ENCODE measurements at regions not wholly inside any gene's neighbourhood (a gene's known extent, or its start where the extent isn't known, plus 50 kb on each side); places are given as distances from the start of the nearest gene placed in this dataset.

DNA sequence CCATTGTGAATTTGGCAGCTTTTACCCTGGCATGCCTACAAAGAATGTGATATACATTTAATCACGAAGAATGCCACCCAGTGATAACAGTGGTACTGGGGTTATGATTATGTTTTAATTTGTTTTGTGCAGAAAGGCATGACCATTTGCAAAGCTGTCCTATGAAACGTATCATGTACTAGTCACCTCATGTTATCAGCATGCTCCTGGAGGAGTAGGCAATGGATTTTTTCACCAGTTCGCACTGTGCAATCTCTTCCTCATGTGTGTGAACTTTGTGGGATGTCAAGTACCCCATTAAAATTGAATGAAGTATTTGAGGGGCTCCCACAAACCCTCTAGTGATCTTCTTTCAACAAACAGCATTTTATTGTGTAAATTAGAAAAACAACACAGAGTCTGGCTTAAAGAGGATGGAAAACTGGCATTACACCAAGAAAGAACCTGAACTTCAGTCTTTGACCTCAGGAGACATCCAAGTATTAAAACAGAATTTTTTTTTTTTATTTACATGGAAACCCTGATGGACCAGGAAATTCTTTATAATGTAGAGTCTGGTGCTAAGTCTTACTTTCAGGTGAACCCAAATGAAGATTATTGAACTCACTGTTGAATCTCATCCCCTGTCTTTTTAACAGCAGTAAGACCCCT lies 200.6 kb upstream of the PGRMC2 start:
- DNase-seq (ENCODE audit: low read depth in 2 of 2): no peak

- DNase-seq (ENCODE audit: low read depth in 2 of 2): no peak
These were observed 197.3 kb upstream of the PGRMC2 start for GRCh38 chr4:128484896-128485295.

DNA sequence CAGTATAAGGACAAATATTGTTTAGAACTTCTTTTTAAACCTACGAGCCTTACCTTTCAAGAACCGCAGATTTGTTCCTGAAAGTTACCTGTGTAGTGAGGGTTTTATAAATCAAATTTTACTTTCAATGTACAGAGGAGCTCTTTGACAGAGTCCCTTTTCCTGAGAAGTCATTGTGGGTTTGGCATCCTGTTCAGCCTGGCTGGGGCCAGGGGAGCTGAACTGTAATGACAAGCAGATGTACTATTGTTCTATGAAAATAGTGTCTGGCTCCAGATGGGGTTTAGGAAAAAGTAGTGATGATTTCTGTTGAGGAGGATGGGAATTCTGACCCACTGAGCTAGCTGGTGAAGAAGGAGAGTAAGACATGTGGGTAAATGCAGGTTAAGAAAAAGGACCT lies 196.2 kb upstream of the PGRMC2 start:
- no peak for DNase-seq (ENCODE audit: low read depth in 2 of 2)

DNA sequence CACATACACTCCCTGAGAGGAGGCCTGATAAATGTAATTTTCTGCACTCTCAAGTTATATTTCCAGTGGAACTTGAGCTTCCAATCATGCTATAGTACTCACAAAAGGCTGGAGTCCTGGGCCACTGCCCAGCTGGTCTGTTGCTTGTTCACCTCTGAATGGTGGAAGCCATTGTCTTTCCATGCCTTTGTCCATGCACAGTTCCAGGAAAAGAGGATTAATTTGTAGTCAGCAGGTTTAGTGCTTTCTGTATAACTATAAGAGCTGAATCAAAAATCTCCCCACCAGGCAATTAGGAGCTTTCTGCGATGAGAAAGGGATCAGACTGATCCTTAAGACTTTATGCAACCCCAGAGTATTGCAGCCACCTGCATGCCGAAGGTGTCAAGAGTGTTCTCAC lies 195.4 kb upstream of the PGRMC2 start:
- no peak for DNase-seq (ENCODE audit: low read depth in 2 of 2)

- DNase-seq (ENCODE audit: low read depth in 2 of 2): no peak
These were observed 194.3 kb upstream of the PGRMC2 start for GRCh38 chr4:128481752-128482480.

- DNase-seq (ENCODE audit: low read depth in 2 of 2): no peak
These were observed 193.3 kb upstream of the PGRMC2 start for GRCh38 chr4:128480945-128481344.

DNA sequence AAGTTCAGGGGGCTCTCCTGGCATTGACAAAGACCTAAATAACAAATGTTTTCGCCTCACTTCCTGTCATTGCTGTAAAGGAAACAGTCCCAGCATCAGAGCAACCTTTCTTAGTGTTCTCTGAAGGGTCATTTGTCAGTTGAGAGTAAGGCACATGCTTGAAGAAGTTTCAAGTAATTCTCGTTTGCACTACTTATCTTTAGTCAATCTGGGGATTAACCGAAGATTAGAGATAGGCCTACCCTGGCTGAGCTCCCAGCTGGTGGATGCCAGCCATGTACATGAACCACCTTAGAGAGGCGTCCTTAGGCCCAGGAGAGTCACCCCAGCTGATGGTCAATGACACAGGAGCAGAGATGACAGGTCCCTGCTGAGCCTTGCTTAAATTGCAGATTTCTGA lies 189.9 kb upstream of the PGRMC2 start:
- no peak for DNase-seq (ENCODE audit: low read depth in 2 of 2)

DNA sequence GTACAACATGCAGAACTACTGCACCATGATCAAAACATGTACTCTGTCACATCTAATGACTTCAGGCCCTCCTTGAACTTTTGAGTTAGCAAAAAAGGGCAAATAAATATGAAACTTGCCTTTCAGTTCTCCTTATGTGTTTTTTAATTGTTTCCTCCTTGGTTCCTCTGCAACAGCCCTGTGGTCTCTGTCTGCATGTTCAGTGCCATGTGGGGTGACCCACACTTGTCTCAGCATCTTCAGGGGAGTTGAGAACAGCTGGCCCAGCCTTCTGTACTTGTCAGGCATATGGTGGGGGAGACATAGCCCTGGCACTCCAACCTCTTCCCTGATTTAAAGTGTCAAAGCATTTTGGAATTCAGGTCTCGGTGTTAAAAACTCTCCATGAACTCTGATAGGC lies 188.0 kb upstream of the PGRMC2 start:
- no peak for DNase-seq (ENCODE audit: low read depth in 2 of 2)

DNA sequence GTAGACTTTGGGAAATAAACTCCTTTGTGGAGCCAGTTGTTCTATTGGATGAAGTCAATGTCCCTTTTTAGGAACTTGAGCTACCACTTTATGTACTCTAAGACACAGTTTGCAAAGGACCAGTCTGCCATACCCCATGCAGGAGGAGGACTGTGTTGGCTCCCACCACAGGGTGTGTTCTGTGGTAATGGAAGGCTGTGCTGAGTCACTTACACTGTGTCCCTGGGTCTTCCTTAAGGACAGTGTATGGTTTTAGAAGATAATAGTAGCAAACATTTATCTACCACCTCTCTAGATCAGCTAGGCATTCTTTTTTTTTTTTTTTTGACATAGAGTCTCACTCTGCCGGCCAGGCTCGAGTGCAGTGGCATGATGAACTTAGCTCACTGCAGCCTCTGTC lies 184.0 kb upstream of the PGRMC2 start:
- DNase-seq (ENCODE audit: low read depth in 2 of 2): no peak

DNA sequence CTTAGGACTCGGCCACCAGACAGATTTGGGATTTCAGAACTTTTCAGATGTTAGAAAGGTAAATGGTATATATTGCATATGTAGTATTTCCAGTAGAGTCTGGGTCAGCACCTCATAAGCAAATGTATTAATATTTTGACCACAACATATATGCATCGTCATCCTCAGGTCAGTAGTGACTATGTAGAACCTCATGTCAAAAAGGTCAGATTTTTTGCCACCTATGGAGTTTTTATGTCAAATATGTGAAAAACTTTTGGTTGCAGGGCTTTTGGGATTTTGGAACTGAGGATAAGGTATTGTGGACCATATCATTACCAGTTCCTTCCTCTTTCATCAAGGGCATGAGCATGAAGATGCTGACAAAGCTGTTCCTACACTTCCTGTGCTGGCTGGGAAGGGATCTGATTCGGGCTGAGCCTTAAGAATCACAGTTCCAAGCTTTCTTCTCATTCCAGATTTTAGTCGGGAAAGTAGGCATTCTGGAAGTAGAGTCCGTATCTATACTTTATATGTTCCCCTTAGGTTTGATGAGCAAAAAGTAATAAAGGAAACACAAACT lies 183.0 kb upstream of the PGRMC2 start:
- no peak for DNase-seq (ENCODE audit: low read depth in 2 of 2)

- DNase-seq (ENCODE audit: low read depth in 2 of 2): no peak
These were observed 180.7 kb upstream of the PGRMC2 start for GRCh38 chr4:128468123-128468989.

- no peak for DNase-seq (ENCODE audit: low read depth in 2 of 2)
These were observed 177.9 kb upstream of the PGRMC2 start for GRCh38 chr4:128465523-128465922.

DNA sequence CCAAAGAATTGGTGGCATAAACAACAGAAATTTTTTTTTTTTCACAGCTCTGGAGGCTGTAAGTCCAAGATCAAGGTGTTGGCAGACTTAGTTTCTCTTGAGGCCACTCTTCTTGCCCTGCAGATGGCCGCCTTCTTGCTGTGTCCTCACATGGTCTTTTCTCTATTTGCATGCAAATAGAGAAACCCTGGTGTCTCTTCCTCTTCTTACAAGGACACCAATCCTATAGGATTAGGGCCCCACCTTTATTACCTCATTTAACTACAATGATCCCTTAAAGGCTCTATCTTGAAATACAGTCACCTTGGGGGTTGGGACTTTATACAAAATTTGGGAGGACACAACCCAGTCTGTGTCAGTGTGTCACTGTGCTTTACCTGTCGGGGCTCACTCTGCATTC lies 175.4 kb upstream of the PGRMC2 start:
- DNase-seq (ENCODE audit: low read depth in 2 of 2): no peak

DNA sequence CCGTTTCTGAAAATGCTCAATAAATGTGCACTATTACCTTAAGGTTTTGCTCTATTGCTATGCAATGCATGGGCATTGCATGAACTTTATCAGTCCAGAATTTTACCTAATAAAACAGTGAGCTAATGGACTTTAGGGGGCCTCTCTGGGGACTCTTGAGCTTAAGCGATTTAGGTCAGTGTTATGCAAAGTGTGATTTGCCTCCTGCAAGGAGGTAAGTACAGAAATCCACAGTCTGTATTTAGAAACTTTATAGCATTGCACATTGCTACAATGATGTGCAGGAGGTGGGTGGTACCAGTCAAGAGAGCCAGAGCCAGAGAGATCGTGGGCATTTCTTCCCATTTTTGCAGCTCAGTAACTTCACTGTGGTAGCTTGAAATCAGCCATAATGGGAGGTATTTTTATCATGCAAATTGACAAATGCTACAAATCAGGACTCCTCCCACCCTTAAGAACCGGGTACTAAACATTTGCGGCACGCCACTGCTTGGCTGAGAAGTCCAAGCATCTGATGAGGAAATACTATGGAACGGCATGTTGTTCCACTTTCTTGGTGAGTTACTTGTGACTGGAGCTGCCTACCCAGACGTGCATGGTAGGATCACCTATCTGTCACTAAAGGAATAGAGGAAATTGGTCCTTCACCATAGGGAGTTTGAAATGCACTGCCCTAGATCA lies 174.6 kb upstream of the PGRMC2 start:
- DNase-seq (ENCODE audit: low read depth in 2 of 2): no peak

DNA sequence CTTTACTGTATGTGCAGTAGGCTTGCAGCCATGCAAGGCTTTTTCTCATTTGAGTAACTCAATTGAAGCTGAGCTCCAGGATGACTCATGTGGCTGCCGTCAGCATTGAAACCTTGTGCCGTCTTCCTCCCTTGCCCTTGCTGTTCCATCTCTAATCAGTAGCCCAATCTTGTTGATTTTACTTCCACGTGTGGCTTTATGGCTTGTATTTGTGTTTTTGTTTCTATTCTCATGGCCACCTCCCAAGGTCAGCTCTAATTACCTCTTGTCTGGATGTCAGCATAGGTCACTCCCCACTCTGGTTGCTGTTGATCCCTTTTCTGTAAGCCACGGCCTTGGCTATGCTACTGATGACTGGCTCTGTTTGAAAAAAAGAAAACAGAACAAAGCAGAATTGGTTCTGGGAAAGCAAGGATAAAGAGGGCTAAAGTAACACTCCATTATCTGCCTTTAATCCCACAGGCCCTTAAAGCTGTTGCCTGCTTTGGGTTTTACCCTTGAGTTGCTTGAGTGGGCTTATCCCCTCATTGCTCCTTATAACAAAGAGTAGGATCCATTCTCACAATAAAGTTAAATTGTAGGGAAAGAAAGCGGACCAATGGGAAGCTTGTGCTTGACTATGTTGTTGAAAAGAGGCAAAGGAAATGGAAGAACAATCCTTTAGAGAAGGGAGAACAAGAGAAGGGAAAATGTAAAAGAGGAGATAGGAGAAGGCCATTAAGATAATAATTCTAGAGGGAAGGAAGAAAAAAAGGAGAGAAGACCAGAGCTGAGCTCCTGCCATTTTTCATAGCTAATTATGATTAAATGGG lies 173.9 kb upstream of the PGRMC2 start:
- no peak for DNase-seq (ENCODE audit: low read depth in 2 of 2)

GRCh38 chr4:128459547-128459946 lies 171.9 kb upstream of the PGRMC2 start:
- no peak for DNase-seq (ENCODE audit: low read depth in 2 of 2)

- no peak for DNase-seq (ENCODE audit: low read depth in 2 of 2)
These were observed 171.2 kb upstream of the PGRMC2 start for GRCh38 chr4:128458816-128459215.

DNA sequence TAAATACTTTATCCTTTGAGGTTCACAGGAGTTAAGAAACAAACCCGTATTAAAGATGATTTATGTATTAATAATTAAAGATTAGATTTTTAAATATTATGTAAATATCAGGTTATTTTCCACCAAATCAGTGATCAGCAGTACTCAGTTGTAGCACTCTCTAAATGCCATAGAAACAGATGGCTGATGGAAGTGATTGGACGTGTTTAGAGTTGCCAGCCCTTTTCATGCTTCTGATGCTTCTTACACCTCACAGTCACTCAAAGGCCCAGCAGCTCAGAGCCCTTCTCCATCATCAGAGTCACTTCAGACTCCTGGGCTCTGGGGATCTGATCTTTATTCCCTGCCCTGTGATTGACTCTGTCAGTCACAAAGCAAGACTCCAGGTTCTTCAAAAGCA lies 170.1 kb upstream of the PGRMC2 start:
- DNase-seq (ENCODE audit: low read depth in 2 of 2): no peak

DNA sequence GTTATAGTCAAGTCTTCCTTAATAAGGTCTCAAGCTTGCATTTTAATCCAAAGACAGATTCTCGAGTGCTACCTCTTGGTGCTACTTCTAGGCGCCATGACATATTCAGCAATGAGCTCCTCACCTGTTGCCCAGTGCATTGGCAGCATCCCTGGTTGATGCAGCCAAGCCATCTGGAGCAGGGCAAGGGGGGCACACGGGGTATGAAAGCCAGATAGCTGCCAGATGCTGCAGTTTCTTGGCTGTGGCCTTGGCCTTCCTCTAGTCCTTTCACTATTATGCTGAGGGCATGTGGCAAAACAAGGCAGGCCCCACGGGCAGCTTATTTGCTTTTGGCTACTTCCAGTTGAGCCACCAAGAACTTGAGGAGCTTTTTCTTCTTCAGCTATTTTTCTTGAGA lies 168.6 kb upstream of the PGRMC2 start:
- no peak for DNase-seq (ENCODE audit: low read depth in 2 of 2)

GRCh38 chr4:128455480-128455879 lies 167.9 kb upstream of the PGRMC2 start:
- DNase-seq (ENCODE audit: low read depth in 2 of 2): no peak

DNA sequence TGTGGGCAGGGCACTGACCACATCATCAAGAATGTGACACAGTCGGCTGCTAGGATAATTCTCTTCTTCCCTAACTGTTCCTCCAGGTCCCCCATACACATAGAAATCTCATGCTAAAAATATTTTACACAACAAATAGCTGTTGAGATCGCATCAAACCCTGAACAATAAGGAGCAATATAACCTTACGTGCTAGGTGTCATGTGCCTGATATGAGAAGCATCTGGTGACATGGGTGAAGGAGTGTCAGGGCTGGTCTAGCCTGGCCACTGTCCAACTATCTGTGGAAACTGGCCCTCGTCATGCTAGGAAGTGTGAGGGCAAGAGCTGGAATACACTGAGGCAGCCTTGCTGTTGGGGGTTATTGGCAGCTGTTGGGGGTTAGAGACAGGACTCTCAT lies 167.3 kb upstream of the PGRMC2 start:
- no peak for DNase-seq (ENCODE audit: low read depth in 2 of 2)

Measured in activated CD4-positive, alpha-beta T cell treated with anti-CD3 and anti-CD28 coated beads for 24 hours (primary cell).